Dedifferentiated amniotic fluid mesenchymal stem cell (primary cell): ENCODE measurements at regions not wholly inside any gene's neighbourhood (a gene's known extent, or its start where the extent isn't known, plus 50 kb on each side); places are given as distances from the start of the nearest gene placed in this dataset.
"Not testable (repeated sequence)": the region's sequence is repeated elsewhere in the genome, so short reads cannot be mapped to it uniquely, and the experiment has no call there.

Experiments used
- DNase-seq: peaks from one replicate; pipeline ENCODE4 v3.0.0-alpha.2; 2016; ENCODE audit errors: extremely low spot score

DNA sequence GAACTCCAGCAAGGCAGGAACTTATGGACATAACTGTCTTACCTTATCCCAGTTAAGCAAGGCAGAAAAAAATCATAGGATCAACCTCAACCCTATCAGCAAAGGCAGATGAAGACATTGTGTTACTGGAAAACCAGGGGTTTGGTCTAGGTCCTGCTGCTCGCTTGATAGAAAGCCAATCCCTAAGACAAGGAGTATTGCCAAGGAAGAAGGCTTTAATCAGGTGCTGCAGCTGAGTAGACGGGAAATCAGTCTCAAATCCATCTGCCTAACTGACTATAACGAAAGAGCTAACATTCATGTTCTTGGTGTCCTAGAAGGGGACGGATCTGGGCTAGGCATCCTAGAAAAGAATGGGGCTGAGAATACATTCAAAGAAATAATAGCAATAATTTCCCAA is 1158.7 kb upstream of the CNTN5 start:
- DNase-seq: no peak

DNA sequence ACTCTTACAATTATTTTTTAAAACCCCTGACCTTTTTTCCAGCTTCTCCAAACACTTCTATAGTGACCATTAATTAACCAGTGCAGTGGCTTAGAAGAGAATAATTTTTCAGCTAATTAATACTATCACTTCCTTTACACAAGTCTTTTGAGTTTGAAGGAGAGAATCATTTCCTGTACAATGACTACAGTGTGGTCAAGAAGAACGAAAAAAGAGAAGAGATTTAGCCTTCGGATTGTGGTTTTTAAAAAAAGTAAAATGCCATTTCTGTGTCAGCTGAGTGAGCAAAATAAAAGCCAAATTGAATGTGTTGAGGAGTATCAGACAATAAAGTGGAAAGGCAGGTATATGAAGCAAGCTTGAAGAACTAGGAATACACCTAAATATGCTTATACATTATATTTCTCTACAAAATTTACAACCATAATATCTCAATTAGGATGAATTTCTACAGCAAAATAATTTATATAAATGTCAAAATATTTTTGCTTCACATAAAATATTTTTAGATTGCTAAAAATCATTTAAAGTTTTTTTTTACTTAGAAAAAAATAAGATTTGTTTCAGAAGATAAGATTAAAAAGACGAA is 1155.2 kb upstream of the CNTN5 start:
- no peak for DNase-seq

GRCh38 chr11:97871816-97872215 is 1148.9 kb upstream of the CNTN5 start:
- DNase-seq: no peak

DNA sequence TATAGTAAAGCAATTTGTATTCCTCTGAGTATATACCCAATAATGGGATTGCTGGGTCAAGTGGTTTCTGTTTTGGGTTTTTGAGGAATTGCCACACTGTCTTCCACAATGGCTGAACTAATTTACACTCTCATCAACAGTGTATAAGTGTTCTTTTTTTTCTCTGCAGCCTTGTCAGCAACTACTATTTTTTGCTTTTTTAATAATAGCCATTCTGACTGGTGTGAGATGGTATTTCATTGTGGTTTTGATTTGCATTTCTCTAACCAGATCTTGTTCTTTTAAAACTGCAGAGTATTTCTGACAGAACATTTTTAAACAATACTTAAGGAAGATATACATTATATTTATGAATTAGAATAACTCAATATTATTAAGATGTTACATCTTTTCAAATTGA is 1140.5 kb upstream of the CNTN5 start:
- no peak for DNase-seq

DNA sequence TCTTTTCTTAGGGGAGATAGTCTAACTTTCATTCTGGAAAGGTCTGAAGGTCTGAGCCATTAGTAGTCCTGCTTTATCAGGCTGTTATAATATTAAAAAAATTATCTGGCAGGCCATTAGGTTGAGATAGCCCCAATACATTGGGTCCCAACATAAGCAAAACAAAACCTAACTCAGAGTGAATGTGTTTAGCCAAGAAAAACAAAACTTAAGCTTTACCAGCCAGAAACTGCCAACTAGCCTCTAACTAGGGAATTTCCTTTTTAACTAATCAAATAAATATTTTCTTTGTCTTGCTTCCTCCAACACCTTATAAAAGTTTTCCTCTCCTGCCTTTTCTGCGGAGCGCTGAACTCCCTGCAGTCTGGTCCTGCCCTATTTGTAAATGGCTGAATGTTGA is 1137.7 kb upstream of the CNTN5 start:
- DNase-seq: no peak

DNA sequence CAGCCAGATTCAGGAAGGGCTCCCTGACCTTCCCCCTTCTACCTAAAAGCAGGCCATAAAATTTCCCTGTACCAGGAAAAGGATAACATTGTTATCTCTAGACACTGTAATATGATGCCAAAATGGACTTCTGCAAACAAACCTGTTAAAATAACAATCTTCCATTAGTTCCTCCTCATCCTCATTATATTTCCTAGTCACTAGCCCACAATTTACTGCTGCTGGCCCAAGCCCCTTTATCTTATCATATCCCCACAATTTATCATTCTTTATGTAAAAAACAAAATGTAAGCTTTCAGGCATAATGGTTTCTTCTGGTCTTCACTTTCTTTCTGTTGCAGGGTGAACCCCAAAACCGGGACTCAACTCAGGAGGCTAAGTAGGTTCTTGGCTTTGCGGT is 1132.1 kb upstream of the CNTN5 start:
- no peak for DNase-seq

DNA sequence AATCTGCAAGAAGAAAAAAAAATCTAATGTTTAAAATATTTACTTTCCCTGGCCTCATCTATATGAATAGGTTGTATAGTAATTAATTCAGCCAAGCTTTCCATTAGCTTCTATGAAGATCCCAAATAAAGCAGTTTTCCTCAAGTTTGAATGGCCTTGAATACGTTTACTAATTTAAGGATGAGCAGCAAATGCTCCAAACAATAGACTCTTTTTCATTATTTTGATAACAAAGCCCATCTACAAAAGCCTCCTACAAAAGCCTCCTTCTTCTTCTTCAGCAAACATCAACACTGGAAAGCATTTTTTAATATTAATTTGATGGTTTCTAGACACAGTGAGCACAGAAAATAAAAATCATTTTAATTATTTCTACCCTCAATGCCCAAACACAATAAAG is 1130.3 kb upstream of the CNTN5 start:
- no peak for DNase-seq

DNA sequence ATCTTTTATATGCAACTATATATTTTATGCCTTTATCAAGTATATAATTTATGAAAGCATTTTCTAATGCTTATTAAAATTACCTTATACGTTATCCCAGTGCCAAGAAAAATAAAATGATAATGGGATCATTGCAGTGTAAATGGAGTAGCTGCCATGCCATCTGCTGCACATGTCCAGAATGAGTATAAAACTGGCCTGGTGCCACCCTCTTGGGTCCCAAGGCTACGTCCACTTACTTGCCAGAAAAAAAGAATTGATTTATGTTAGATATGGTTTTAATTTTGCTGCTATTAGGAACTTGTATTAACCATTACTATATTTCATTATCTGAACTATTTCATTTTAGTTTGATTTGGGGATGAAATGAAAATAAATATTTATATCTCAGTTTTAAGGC is 1127.1 kb upstream of the CNTN5 start:
- no peak for DNase-seq

- no peak for DNase-seq
Observed at GRCh38 chr11:97894978-97895377, 1125.8 kb upstream of the CNTN5 start.

DNA sequence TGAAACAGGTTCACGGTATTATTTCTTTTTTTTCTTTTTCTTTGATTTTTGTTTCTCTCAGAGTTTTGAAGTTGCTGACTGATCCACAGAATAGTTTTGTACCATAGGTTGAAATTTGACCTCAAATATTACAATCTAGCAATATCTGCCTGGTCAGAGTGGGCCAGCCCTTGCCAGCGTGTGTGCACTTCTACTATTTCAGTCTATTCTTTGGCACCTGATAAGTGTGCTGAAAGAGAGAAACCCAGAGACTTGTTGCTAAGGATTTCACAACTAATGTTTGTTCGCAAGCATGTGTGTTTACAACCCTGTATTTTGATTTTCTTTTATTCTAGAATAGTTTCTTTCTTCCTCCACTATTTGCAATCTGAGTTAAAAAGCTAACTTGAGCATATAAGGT is 1125.2 kb upstream of the CNTN5 start:
- DNase-seq: no peak

DNA sequence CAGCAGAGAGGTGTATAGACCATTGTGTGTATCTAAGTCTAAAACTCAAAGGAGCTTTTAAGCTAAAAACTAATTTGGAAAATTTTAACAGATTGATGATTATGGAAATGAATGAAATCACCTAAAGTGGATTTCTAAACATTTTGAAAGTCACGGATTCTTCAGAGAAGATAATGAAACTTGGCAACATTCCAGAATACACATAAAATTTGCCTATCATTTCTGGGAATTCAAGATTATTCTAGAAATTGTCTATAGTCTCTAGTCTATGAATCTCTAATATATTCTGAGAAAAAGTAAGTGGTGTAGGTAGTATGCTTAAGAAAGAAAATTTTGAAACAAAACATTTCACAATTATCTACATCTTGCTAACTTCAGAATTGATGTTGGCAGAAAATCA is 1117.9 kb upstream of the CNTN5 start:
- no peak for DNase-seq

GRCh38 chr11:97905101-97905500 is 1115.6 kb upstream of the CNTN5 start:
- no peak for DNase-seq

GRCh38 chr11:97905671-97906070 is 1115.1 kb upstream of the CNTN5 start:
- no peak for DNase-seq

DNA sequence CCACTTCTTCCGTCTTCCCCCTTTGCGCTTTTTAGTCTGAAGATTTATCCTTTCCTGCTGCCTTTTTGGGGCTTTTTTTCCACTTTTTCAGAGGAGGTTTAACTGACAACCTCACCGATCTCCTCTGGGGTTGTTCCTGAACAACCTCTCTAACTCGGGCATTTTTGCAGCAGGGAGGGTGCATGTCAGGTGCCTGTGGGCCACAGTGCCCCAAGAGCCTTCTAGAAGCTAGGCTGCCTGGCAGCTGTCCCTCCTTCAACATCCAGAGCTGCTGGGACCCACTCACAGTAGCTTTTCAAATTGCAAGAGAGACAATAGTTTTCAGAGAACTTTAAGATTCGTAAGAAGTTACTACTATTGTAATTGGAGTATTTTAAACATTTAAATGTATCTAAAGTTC is 1112.4 kb upstream of the CNTN5 start:
- DNase-seq: no peak

DNA sequence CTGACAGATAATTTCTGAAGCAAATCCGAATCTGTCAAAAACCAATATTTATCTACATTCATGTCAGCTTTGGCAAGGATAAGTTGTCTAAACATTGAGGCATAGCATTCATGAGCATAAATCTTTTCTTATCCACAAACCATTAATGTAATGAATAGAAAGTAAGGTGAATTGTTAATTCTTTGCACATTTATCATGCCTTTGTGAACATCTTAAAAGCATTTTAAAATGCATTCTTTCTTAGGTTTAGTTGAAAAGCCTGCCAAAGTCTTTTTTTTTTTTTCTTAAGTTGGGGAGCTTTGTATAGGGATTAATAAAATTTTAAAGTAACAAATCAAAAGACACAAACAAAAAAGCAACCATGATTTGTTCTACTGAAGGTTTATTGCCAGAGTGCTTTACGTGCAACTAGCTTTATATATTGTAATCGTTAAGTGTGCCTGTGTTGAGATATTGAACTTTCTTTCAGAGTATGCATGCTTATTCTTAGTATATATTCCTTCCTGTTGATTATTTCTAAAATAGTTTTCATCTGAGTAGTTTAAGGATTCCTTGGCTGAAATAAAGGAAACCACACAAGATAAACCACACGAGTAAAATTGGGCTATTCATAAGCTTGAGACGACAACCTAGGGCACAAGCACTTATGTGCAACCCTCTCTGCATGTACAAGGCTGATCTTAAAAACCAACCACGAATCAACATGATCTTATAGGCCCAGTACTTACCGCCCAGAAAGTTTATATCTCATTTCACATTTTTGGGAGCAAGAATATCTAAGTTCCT is 1110.9 kb upstream of the CNTN5 start:
- no peak for DNase-seq

DNA sequence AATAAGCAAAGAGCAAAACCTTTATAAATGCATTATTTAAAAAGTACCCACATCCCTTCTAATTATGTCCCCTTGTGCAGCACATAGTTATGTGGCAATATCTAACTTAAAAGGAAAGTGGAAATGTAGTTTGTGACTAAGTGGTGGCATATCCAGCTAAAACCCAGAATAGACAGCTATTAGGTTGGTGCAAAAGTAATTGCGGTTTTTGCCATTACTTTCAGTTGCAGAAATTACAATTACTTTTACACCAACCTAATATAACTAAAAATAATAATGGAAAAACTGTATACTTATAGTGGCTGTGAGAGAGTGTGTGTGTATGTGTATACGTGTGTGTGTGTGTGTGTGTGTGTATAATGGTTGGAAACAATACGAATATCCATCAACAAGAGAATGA is 1108.1 kb upstream of the CNTN5 start:
- no peak for DNase-seq

DNA sequence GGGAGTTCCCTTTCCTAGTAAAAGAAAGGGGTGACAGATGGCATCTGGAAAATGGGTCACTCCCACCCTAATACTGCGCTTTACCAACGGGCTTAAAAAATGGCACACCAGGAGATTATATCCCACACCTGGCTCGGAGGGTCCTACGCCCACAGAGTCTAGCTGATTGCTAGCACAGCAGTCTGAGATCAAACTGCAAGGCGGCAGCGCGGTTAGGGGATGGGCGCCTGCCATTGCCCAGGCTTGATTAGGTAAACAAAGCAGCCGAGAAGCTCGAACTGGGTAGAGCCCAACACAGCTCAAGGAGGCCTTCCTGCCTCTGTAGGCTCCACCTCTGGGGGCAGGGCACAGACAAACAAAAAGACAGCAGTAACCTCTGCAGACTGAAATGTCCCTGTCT is 1097.8 kb upstream of the CNTN5 start:
- not testable (repeated sequence) for DNase-seq

GRCh38 chr11:97934572-97935208 is 1086.1 kb upstream of the CNTN5 start:
- DNase-seq: no peak

GRCh38 chr11:97937501-97937900 is 1083.2 kb upstream of the CNTN5 start:
- no peak for DNase-seq

DNA sequence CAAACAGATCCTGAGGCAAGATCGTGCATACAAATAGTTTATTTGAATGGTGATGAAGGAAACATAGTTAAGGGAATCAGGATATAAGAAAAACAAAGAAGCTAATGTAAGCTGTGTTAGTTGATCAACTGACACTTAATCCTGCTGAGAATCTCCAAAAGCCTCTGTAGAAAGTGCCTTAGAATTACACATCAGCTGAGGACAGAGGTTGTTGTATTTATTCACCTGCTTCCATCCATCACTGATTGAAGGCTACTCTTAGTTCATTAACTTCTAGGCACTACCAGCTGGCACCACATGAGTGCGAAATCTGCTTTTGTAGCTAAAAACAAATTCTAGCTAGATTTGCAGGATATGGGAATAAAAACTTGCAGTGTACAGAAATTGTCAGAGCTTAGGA is 1082.0 kb upstream of the CNTN5 start:
- DNase-seq: no peak

DNA sequence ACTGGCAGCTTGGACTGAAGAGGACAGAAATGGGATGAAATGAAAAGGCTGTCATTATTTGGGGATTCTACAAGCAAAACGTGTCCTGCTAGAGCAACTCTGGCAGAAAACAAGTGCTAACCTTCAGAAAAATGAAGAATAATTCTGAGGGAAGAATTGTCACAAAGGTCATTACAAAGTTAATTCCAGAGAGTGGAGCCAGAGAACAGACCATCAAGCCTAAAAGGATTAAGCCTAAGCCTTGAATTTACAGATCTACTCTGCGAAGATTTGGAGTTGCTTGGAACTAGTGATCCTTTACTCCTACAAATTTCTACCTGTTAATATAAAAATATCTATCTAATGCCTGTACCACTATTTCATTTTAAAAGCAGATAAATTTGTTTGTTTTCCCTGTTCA is 1077.3 kb upstream of the CNTN5 start:
- DNase-seq: no peak

DNA sequence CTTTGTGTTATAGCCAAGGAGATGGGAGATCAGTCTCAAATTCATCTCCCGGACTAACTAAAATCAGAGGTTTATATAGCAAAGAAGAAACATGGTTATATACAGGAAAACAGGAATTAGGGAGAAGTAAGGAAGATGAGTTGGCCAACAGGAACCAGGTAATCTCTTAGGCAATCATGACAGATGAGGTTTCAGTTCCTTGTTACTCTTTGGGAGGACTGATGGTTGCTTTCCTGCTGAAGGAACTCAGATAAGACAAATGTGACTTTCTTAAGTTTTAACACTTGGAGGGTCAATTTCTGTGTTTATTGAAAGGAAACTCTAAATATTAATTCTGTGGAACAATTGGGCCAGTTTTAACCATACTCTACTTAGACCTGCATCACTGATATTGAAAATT is 1072.0 kb upstream of the CNTN5 start:
- DNase-seq: no peak

- no peak for DNase-seq
Observed at GRCh38 chr11:97955595-97955994, 1065.2 kb upstream of the CNTN5 start.
